HG03280 (cell line): ENCODE measurements at regions not wholly inside any gene's neighbourhood (a gene's known extent, or its start where the extent isn't known, plus 50 kb on each side); places are given as distances from the start of the nearest gene placed in this dataset.
"Not testable (repeated sequence)": the region's sequence is repeated elsewhere in the genome, so short reads cannot be mapped to it uniquely, and the experiment has no call there.

Source experiments
- ATAC-seq: cut with Tn5 transposase; IDR thresholded peaks from one replicate; pipeline ENCODE4 v1.9.1; 2021; ENCODE audit warnings: mild to moderate bottlenecking, moderate library complexity; ENCODE audit not compliant: unreplicated experiment

DNA sequence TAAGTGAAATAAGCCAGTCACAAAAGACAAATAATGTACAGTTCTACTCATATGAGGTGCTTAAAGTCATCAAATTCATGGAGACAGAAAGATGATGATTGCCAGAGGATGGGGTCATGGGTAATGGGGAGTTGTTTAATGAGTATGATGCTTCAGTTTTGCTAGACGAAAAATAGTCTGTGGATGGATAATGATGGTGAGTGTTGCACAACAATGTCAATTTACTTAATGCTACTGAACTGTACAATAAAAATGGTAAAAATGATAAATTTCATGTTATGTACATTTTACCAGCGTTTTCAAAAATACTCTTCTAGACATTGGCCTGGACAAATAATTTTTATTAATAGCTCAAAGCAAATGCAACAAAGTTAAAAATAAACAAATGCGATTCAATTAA lies 118.5 kb upstream of the KYNU start:
- no peak for ATAC-seq

DNA sequence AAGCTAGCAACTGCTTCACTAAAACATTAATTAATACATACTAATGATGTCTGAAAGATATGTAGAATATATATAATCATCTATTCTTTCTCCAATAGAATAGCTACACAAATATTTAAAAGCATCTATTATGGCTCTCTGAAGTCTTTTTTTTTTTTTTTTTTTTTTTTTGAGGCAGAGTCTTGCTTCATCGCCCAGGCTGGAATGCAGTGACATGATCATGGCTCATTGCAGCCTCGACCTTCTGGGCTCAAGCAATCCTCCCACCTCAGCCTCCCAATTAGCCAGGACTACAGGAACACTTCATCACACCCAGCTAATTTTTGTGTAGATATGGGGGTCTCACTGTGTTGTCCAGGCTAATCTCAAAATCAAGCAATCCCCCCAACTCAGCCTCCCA lies 120.4 kb upstream of the KYNU start:
- no peak for ATAC-seq

DNA sequence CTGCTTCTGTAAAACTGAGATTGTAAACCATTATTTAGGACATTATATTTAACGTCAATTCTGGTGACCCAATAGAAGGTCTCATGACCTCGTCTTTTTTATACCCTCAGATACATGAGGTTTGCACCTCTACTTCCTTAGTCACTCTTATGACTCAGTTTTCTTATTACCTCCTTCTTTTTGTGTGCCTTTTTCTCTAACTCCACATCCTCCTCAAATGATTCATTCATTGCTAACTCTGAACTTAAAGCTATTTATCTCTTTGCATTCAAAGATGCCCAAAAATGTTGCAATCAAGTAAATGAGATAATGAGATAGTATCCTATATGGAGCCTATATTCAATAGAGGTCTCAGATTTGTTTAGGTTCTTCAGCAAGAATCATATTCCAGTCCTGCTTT lies 121.0 kb upstream of the KYNU start:
- no peak for ATAC-seq

DNA sequence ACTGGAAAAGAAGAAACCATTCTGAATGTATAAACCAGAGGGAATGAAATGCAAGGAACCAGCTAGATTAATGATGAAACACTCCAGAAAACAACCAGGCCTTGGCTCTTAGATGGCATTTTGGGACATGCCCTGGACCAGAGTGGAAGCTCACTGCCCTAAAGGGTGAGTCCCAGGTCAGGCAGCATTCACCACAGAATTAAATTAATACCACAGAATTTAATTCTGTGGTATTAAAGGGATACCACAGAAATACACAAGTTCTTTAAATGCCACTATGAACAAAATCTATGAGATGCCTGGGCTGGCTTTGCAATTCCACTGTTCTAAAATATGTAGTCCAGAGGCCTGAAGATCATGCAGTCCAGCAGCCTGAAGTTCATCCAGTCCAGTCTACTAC lies 122.3 kb upstream of the KYNU start:
- no peak for ATAC-seq

DNA sequence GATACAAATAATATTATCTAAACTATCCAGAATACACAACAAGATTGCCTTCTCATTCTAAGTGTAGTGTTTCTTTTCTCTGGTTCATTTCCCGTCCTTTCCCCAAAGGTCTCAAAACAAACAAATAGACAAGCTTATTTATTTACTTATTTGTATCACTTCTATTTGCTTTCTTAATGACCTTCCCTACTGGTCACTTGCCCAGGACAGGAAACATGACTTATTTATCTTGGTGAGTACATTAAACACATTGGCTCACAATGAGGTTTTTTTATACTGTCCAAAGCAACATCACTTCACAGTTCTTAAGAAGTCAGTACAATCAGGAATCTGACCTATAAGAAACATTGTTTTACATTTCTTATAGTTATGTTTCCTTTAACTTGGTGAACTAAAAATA lies 123.3 kb upstream of the KYNU start:
- no peak for ATAC-seq

DNA sequence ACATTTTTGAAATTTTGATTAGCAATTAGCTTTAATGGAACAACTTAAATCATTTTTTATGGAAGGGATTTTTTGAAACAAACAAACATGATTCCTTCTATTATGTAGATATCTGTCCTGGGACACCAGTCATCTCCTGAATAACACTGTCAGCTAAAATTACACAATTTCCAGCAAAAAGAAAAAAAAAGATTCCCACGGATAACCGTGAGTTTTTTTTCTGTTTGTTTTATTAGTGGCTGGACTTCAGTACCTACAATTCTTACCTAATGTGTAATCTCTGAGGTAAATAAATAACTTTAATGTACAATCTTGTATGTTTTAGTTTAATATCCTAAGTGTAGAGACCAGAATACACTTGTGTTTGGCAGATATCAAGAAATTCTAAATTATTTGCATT lies 126.6 kb upstream of the KYNU start:
- no peak for ATAC-seq

DNA sequence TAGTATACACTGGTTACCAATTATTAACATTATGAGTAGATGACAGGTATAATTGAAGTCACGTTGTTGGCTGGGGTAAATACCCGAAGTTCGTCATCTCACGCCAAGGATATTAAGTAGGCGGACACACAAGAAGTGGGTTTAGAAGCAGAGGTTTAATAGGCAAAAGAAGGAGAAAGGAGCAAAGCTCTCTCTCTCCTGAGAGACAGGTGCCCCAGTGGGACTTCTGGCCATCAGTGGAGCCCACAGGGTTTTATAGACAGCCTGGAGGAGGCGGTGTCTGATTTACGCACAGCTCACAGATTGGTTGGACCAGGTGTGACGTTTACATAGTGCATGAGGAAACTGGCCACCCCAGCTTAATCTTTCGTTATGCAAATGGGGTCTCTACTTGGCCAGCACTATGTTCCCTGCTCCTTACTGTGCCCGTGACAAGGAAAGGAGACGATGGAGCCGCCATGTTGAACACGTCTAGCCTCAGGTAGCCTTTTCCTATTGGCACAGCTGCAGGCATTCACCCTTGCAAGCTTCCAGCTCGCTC lies 128.8 kb upstream of the KYNU start:
- ATAC-seq, result no peak

DNA sequence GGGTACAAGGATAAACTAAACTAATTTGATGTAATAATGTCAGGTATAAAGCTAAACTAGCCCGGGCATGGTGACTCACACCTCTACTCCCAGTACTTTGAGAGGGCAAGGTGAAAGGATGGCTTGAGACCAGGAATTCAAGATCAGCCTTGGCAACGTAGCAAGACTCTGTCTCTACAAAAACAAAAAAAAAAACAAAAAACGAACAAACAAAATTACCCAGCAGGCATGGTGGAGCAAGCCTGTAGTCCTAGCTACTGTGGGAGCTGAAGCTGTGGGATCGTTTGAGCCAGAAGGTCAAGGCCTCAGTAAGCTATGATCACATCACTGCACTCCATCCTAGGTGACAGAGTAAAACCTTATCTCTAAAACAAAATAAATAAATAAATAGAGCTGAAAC lies 131.8 kb upstream of the KYNU start:
- no peak for ATAC-seq

DNA sequence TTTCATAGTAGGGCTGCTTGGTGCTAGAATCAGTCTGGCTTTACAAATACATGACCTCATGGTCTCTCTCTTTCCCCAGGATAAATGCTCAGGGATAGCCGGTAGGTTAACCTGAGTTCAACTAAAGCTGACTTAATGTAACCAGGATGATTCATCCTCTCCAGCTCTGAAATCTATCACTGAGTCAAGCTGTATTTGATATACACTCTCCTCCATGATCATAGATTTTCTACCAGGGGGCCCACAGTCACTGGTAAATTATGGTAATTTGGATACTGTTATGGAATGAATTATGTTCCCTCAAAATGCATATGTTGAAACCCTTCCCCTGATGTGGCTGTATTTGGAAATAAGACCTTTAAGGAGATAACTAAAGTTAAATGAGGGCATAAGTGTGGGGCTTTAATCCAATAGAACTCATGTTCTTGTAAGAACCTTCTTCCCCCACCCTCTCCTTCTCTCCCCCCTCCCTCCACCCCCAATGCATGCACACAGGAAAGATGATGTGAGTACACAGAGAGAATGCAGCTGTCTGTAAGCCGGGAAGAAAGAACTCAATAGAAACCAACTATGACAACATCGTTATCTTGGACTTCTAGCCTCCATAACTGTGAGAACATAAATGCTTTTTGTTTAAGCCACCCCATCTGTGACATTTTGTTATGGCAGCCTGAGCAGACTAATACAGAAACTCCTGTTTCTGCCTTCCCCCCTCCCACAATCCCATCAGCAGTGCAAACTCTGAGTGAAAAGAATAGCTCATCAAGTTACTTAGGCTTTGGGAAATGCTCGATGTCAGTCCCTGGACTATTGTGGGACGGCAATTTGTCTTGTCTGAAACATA lies 134.9 kb upstream of the KYNU start:
- peak; percentile 6 for ATAC-seq

DNA sequence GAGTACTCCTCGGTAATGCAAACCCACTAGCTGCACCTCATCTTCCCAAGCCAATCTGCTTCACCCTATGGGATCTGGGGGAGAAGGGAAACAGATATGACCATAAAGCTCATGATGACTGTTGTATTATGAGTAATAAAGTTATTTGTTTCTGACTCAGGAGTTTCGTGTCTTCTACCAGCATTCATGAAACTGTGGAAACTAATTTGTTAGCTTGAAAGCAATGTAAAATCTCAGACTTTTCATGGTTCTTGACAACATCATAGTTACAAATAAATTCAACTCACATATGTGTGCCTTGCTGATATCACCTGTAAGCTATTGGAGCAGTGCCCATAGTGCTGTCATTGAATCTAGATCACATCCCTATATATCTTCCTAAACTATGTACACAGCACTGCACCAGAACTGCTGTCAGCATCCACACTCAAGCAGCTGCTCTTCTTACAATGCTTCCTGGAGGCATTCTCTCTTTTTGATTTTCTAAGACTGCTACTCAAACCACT lies 135.6 kb upstream of the KYNU start:
- ATAC-seq, result peak; percentile 68

DNA sequence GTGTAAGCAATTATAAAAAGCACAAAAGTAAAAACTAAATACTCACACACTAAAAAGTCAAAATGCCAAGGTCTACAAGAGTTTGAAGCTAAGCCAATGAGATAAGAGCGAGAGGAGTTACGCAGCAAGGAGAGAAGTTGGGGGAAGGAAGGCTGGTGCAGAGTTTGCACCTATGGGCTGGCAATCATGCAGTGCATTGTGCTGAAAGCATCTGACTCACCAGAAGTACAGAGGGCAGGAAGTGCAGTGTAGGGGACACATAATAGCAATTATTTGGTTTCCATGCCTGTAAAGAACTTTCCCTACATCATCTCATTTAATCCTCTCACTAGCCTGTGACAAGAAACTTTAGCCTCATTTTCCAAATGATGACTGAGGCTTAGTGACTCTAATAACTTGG lies 142.7 kb upstream of the KYNU start:
- no peak for ATAC-seq

DNA sequence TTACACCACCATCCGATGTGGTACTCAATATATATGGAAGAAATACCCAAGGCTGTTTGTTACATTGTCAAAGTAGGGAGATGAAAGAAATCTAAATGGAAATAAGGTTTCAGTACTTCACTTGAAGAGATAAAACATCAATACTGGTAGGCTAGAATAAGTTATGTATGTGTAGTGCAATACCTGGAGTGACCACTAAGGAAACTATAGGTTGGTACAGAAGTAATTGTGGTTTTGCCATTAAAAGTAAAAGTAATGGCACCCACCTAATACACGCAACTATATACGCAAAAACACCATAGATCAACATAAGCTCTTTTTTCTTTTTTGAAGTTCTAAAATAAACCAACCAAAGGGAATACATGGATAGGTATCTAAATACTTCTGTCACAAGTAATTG lies 143.2 kb upstream of the KYNU start:
- no peak for ATAC-seq

DNA sequence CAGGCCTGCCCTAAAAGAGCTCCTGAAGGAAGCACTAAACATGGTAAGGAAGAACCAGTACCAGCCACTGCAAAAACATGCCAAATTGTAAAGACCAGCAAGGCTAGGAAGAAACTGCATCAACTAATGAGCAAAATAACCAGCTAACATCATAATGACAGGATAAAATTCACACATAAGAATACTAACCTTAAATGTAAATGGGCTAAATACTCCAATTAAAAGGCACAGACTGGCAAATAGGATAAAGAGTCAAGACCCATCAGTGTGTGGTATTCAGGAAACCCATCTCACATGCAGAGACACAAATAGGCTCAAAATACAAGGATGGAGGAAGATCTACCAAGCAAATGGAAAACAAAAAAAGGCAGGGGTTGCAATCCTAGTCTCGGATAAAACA lies 147.7 kb upstream of the KYNU start:
- not testable (repeated sequence) for ATAC-seq

DNA sequence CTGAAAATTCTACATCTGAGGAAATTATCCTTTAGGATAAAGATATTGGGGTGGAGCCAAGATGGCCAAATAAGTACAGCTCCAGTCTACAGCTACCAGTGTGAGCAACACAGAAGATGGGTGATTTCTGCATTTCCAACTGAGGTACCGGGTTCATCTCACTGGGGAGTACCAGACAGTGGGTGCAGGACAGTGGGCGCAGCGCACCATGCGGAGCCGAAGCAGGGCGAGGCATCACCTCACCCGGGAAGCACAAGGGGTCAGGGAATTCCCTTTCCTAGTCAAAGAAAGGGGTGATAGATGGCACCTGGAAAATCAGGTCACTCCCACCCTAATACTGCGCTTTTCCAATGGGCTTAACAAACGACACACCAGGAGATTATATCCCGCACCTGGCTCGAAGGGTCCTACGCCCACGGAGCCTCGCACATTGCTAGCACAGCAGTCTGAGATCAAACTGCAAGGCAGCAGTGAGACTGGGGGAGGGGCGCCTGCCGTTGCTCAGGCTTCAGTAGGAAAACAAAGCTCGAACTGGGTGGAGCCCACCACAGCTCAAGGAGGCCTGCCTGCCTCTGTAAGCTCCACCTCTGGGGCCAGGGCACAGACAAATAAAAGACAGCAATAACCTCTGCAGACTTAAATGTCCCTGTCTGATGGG lies 149.5 kb upstream of the KYNU start:
- not testable (repeated sequence) for ATAC-seq

DNA sequence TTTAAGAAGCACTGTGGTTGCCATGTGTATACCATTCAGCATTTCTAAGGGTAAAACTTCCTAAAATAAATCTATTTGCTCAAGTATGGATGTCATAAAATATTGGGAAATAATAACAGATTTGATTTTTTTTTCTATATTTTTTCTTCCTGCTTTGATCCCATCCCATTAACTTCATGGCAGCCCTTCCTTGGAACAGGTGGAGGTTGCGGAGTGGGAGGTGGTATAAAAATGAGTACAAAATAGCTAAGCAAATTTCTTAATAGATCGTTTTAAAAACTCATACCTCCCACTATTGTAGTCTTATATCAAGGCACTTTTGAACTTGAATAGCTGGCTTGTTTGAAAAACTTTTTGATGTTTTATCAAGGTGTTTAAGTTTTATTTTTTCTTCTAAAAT lies 152.1 kb upstream of the KYNU start:
- ATAC-seq, result no peak

DNA sequence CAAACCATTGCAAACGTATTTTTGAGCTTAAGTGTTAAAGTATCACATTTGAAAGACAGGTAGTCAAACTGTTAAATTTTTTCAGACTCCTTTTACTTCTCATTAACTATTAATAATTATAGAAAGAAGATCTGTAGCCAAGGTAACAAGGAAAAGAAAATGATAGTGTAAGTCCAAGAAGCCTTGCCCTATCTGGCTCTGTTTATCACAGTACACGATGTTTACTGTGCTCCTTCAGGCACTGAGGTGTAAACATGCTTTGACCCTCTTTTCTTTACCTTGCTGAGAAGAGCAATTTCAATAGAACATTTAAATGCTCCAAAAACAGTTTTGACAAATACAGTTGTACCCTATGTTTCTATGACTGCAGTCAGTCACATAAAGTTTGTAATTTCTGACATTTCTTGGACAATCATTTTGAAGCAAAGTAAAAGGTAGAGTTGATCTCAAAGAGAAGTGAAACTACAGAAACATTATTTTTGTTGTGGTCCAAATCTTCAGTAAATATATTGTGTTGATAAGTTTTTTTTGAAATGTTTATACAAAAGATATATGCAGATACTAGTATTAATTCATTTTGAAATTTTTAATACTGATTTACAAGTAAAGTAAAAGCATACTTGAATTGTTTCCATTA lies 152.6 kb upstream of the KYNU start:
- peak; percentile 64 for ATAC-seq

DNA sequence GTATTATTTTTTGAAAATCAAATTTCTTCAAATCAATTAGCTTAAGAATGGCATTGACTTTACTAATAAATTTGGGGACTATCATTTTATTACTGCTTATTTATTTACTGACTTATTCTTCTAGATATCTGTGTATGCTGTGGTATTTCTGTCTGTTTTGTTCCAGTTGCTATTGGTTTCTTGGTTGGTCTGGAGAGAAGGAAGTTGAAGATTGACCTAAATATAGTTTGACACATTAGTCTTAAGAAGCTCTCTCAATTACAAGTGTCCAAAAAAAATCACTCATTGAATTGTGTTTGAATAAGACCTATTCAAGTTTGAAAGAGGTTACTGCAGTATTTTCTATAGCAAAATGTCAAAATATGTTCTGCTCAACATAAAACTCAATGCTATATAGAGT lies 153.3 kb upstream of the KYNU start:
- ATAC-seq, result peak; percentile 36

DNA sequence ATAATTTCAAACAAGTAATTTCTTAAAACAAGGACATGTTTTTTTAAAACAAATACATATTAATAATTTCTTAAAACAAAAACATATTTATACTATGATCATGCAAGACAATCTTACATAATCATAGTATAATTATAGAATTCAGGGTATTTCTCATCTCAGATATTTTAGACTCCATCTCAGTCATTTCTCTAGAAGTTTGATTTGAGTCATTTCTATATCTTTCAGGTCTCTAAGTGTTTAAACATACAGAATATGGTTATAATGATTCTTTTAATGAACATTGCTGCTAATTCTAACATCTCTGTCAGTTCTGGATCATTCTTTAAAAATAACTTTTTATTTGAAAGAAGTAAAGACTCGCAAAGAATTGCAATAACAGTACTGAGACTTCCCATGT lies 154.2 kb upstream of the KYNU start:
- no peak for ATAC-seq

DNA sequence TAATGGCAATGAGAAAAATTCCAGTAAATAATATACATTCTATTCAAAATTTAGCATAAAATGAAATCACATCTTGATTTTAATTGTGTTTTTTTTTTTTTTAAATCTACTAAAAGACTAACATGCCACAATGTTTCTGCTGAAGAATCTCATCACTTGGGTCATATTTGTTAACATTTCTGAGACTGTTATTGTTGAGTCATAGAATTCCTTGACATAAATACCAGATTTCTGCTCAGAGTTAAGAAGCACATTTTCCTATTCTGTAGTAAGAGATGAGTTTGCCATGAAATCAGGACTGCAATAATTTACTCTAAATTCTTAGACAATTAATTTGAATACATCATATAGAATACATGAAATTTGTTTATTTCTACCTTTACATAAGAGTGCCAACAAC lies 154.9 kb upstream of the KYNU start:
- no peak for ATAC-seq

DNA sequence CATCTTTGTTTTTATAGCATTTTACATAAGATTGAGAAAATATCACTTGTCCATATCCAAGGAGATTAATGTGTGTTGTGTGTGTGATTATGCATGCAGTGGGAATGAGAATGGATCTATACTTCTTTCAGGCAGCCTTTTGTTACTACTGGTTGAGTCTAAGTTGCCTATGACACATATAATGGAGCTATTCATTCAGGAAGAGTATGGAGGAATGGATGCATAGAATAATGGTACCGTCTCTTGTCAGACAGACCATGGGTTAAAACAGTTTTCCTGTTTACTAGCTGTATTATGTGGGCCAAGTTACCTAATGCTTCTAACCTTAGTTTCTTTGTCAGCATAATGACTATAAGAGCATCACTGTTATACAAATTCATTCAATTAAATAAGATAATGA lies 155.4 kb upstream of the KYNU start:
- no peak for ATAC-seq

DNA sequence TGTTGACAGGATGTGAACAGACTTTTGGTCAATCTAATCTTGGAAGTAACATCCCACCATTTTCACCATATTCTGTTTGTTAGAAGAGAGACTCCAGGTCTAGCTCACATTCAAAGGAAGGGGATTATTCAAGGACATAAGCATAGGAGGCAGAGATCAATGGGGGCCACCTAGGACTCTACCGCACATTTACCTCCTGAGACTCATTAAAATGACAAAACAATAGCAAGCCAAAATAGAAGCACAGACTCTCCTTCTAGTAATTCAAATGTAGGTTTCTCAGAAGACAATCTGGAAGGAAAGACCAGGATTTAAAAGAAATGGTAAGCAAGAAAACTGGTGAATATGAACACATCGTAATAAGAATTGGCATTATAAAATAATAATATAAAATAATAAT lies 156.4 kb upstream of the KYNU start:
- ATAC-seq, result no peak
